ENCODE measurements at regions not wholly inside any gene's neighbourhood (a gene's known extent, or its start where the extent isn't known, plus 50 kb on each side); places are given as distances from the start of the nearest gene placed in this dataset.
A peak's percentile ranks its signal among the peaks of the same experiment; 100 is the strongest.

GRCh38 chr11:83392556-83392955 lies 106.4 kb upstream of the CCDC90B start:
- no peaks in the 10 kb centered on the region for H3K79me2 ChIP-seq (ENCODE audit: insufficient read depth, low read length)
- H3K4me2 ChIP-seq (ENCODE audit: insufficient read depth, insufficient read length, low read length), result no peak overlapping the region
- no peak overlapping the region for H3K18ac ChIP-seq (ENCODE audit: insufficient read length, low read depth, low read length)
- H2AK5ac ChIP-seq (ENCODE audit: insufficient read length, low read length), result no peak overlapping the region
- no peak for DNase-seq
- no peak overlapping the region for H4K8ac ChIP-seq (replicated peaks; ENCODE audit: insufficient read length, low read depth, low read length)
- no peak overlapping the region for H2BK20ac ChIP-seq (ENCODE audit: low read depth, low read length, poor library complexity, severe bottlenecking)
- no peaks in the 10 kb centered on the region for H3K9me3 ChIP-seq (ENCODE audit: control insufficient read depth, low read depth, low read length)
- no peak overlapping the region for H3K4ac ChIP-seq (ENCODE audit: low read depth, low read length)
- no peak overlapping the region for H2BK12ac ChIP-seq (ENCODE audit: insufficient read length, low read depth, low read length)
- TF ChIP-seq CTCF (conservative IDR thresholded peaks at IDR 0.05), result no peak
- Mint-ChIP-seq H3K4me3 (no peak overlapping the region), H3K27me3 (ENCODE audit: low read depth) (no peaks in the 10 kb centered on the region), H3K9me3 (peaks cover 4 to 6% of the 10 kb centered on the region in 2 experiments; a peak in 3 of 5 replicates), H3K4me1 (no peaks in the 10 kb centered on the region), H3K36me3 (ENCODE audit: insufficient read depth in 1 of 3, low read depth in 3 of 3) (peaks cover 0 to 2% (median 2%) of the 10 kb centered on the region in 3 experiments; a peak in 4 of 7 replicates), H3K27ac (0 out of 7 replicates have a peak overlapping the region, but pooled peaks of 1 of the 3 experiments have one; percentile 13)
- no peak overlapping the region for H3K14ac ChIP-seq (ENCODE audit: insufficient read depth, low read length)
- no CpG with 5 or more reads among the region's 1 CpG for WGBS (ENCODE audit: extremely low coverage, insufficient read length, low lambda C conversion rate)
- no peak overlapping the region for H3K27ac ChIP-seq (ENCODE audit: insufficient read length, low read depth, low read length)
- H3T11ph ChIP-seq (ENCODE audit: low read length), result no peak overlapping the region
- no peak overlapping the region for H4K91ac ChIP-seq (ENCODE audit: insufficient read length, low read depth, low read length)
- no peak overlapping the region for H3K23ac ChIP-seq (ENCODE audit: insufficient read length, low read depth, low read length)
- H2BK120ac ChIP-seq (ENCODE audit: low read depth, low read length, poor library complexity, severe bottlenecking), result no peak overlapping the region
- H3K56ac ChIP-seq (ENCODE audit: insufficient read length, low read depth, low read length), result no peak overlapping the region
- no peaks in the 10 kb centered on the region for H4K20me1 ChIP-seq (ENCODE audit: control insufficient read depth, insufficient read depth, insufficient read length)
- no peaks in the 10 kb centered on the region for H3K4me1 ChIP-seq (ENCODE audit: insufficient read depth, low read length)
- no peak overlapping the region for H2BK15ac ChIP-seq (ENCODE audit: low read depth, low read length)
- H3K27me3 ChIP-seq (ENCODE audit: insufficient read depth, low read length), result no peaks in the 10 kb centered on the region
- no peaks in the 10 kb centered on the region for H3K23me2 ChIP-seq (ENCODE audit: insufficient read length, low read depth, low read length, poor library complexity, severe bottlenecking)
- no peaks in the 10 kb centered on the region for H3K79me1 ChIP-seq (ENCODE audit: insufficient read depth, low read depth, low read length, poor library complexity, severe bottlenecking)
- no peak overlapping the region for H3K9ac ChIP-seq (ENCODE audit: extremely low read depth, insufficient read length, low read length)
- H2AFZ ChIP-seq (ENCODE audit: low read length), result no peak overlapping the region
- no peak overlapping the region for H4K5ac ChIP-seq (ENCODE audit: insufficient read length, low read depth, low read length)
- no peak overlapping the region for H2BK5ac ChIP-seq (ENCODE audit: insufficient read length, low read length)
